ENCODE measurements at regions not wholly inside any gene's neighbourhood (a gene's known extent, or its start where the extent isn't known, plus 50 kb on each side); places are given as distances from the start of the nearest gene placed in this dataset.

GRCh38 chr9:134970719-134971118 is 53.0 kb upstream of the FCN1 start:
- intact Hi-C loops (cut with DNase I), result no loop called here
- Histone ChIP-seq H3K4me1 (no peaks in the 10 kb centered on the region), H3K27ac (no peak overlapping the region), H3K27me3 (peaks cover 0 to 50% (median 17%) of the 10 kb centered on the region in 3 donors), H3K36me3 (no peaks in the 10 kb centered on the region), H3K4me3 (no peak overlapping the region), H3K9me3 (no peaks in the 10 kb centered on the region)
- WGBS, 2 donors, result 63 to 77% methylated on average over 7 of the region's 7 CpGs
- peak; percentile 42 for DNase-seq
- TF ChIP-seq POLR2A (IDR thresholded peaks at IDR 0.05), result no peak
- no peak for TF ChIP-seq CTCF (IDR thresholded peaks at IDR 0.05)
- TF ChIP-seq POLR2AphosphoS5 (IDR thresholded peaks at IDR 0.05), result no peak
- no peak for TF ChIP-seq EP300 (IDR thresholded peaks at IDR 0.05)

- H3K4me1 ChIP-seq, result no peaks in the 10 kb centered on the region
- H3K27me3 ChIP-seq, result peaks cover 0 to 47% (median 17%) of the 10 kb centered on the region in 3 donors
- no peaks in the 10 kb centered on the region for H3K36me3 ChIP-seq
- H3K9me3 ChIP-seq, result no peaks in the 10 kb centered on the region
- intact Hi-C loops (cut with DNase I), result no loop called here
- DNase-seq, result peak; percentile 26
- H3K4me3 ChIP-seq, result no peak overlapping the region
- TF ChIP-seq CTCF (IDR thresholded peaks at IDR 0.05), result no peak
- TF ChIP-seq EP300 (IDR thresholded peaks at IDR 0.05), result no peak
- TF ChIP-seq POLR2AphosphoS5 (IDR thresholded peaks at IDR 0.05), result no peak
- TF ChIP-seq POLR2A (IDR thresholded peaks at IDR 0.05), result no peak
- 80 to 88% methylated on average over 7 of the region's 7 CpGs for WGBS, 2 donors
- H3K27ac ChIP-seq, result no peak overlapping the region
Observed at GRCh38 chr9:134971196-134971595, 53.5 kb upstream of the FCN1 start.

- peaks cover 0 to 43% (median 17%) of the 10 kb centered on the region in 3 donors for H3K27me3 ChIP-seq
- H3K36me3 ChIP-seq, result no peaks in the 10 kb centered on the region
- H3K27ac ChIP-seq, result no peak overlapping the region
- TF ChIP-seq POLR2AphosphoS5 (IDR thresholded peaks at IDR 0.05) (no peak), EP300 (IDR thresholded peaks at IDR 0.05) (no peak), POLR2A (IDR thresholded peaks at IDR 0.05) (no peak), CTCF (IDR thresholded peaks at IDR 0.05) (no peak)
- WGBS, 2 donors, result 80 to 85% methylated on average over 4 of the region's 4 CpGs
- peak; percentile 32 for DNase-seq
- H3K9me3 ChIP-seq, result no peaks in the 10 kb centered on the region
- intact Hi-C loops (cut with DNase I), result no loop called here
- H3K4me1 ChIP-seq, result no peaks in the 10 kb centered on the region
- no peak overlapping the region for H3K4me3 ChIP-seq
Observed at GRCh38 chr9:134971696-134972095, 54.0 kb upstream of the FCN1 start.

GRCh38 chr9:134972140-134972539 is 54.4 kb upstream of the FCN1 start:
- 86 to 88% methylated on average over 9 of the region's 9 CpGs for WGBS, 2 donors
- intact Hi-C loops (cut with DNase I), result no loop called here
- Histone ChIP-seq H3K9me3 (no peaks in the 10 kb centered on the region), H3K4me1 (no peaks in the 10 kb centered on the region), H3K27ac (no peak overlapping the region), H3K27me3 (peaks cover 0 to 39% (median 17%) of the 10 kb centered on the region in 3 donors), H3K4me3 (no peak overlapping the region), H3K36me3 (no peaks in the 10 kb centered on the region)
- DNase-seq, result peak; percentile 39
- TF ChIP-seq POLR2A (IDR thresholded peaks at IDR 0.05) (no peak), POLR2AphosphoS5 (IDR thresholded peaks at IDR 0.05) (no peak), EP300 (IDR thresholded peaks at IDR 0.05) (no peak), CTCF (IDR thresholded peaks at IDR 0.05) (no peak)

GRCh38 chr9:134975253-134975652 is 57.5 kb upstream of the FCN1 start:
- DNase-seq, result no peak
- Histone ChIP-seq H3K27me3 (peaks cover 0 to 9% (median 0%) of the 10 kb centered on the region in 3 donors), H3K36me3 (no peaks in the 10 kb centered on the region), H3K4me1 (no peaks in the 10 kb centered on the region), H3K27ac (no peak overlapping the region), H3K9me3 (no peaks in the 10 kb centered on the region), H3K4me3 (no peak overlapping the region)
- WGBS, 2 donors, result 59 to 65% methylated on average over 1 of the region's 1 CpG
- intact Hi-C loops (cut with DNase I), result no loop called here
- no peak for TF ChIP-seq EP300 (IDR thresholded peaks at IDR 0.05)
- no peak for TF ChIP-seq POLR2AphosphoS5 (IDR thresholded peaks at IDR 0.05)
- TF ChIP-seq CTCF (IDR thresholded peaks at IDR 0.05), result no peak
- no peak for TF ChIP-seq POLR2A (IDR thresholded peaks at IDR 0.05)
